NCI-H2107 treated with DMSO at 0.1 percent for 48 hours (cell line): ENCODE measurements at regions not wholly inside any gene's neighbourhood (a gene's known extent, or its start where the extent isn't known, plus 50 kb on each side); places are given as distances from the start of the nearest gene placed in this dataset.

ENCODE experiments used
- DNase-seq: peaks from one replicate; lab custom pipeline; 2025; ENCODE audit not compliant: unreplicated experiment; lab: John Stamatoyannopoulos, UW

GRCh38 chr10:52644373-52645186 is 128.0 kb downstream of the MBL2 start:
- DNase-seq, result no peak

- no peak for DNase-seq
These were observed 127.3 kb downstream of the MBL2 start for GRCh38 chr10:52645187-52645758.

GRCh38 chr10:52649511-52649910 is 123.1 kb downstream of the MBL2 start:
- DNase-seq, result no peak

- no peak for DNase-seq
These were observed 121.7 kb downstream of the MBL2 start for GRCh38 chr10:52650873-52651272.

DNA sequence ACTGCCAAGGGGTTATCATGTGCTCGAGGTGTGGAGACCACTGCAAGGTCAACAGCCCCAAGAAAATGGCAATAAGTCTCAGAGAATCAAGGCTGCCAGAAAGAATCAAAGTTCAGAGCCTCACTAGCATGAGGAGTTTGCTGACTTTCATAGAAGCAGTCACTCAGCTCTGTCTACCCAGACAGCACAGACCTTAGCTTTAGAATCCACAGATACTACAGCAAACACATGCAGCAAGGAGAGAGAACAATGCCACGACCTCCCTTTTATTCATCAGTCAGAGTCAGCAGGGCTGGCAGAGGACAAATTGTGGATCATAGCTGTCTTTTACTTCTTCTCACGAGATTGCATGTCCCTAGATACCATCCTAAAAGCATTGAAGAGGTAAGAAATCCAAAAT is 121.3 kb downstream of the MBL2 start:
- no peak for DNase-seq

GRCh38 chr10:52652431-52653262 is 119.9 kb downstream of the MBL2 start:
- DNase-seq, result no peak

DNA sequence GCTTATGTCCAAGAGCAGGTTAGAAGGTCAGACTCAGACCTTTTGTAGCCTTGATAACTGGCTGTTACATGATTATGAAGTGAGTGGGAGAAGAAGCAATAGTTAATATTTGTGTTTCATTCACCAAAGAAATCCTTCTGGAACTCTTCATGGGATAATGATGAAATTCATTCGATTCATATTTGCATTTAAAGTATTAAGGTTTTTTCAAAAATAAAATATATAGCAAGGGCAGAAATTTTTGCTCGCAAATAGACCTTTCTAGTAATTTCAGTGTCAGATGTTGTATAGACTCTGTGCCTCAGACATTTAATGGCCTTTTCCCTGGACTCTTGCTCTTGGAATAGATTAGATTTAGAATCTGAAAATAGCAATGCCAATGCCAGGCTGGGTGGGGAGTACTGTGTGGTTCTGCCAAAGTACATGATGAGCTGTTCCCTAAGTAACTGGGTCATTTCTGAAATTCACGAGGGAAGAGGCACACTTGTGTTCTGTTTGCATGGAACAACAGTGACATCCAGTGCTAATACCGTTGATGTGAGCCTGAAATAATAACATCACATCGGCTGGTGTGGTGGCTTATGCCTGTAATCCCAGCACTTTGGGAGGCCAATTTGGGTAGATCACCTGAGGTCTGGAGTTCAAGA is 119.2 kb downstream of the MBL2 start:
- no peak for DNase-seq

- no peak for DNase-seq
These were observed 118.4 kb downstream of the MBL2 start for GRCh38 chr10:52654201-52654600.

- DNase-seq, result no peak
These were observed 114.5 kb downstream of the MBL2 start for GRCh38 chr10:52658112-52658511.

- DNase-seq, result no peak
These were observed 113.5 kb downstream of the MBL2 start for GRCh38 chr10:52659085-52659484.

- DNase-seq, result no peak
These were observed 110.3 kb downstream of the MBL2 start for GRCh38 chr10:52662256-52662655.

GRCh38 chr10:52663161-52663560 is 109.4 kb downstream of the MBL2 start:
- no peak for DNase-seq

DNA sequence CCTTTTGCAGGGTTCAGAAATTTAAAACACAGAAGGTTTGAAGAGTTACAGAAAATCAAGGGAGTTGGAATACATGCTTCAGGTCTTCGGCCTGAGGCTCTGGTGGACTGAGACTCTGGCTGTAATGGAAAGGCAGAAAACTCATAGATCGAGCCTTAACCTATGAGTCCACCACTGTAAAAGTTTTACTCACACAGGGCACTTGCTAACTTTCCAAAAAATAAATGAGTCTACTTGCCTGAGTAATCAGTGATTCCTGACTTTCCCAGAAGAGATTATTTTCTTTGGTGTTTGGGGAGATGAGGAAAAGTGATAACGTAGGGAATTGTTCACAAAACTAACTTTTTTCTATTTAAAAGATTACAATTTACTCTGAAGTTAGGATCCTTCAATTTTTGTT is 108.0 kb downstream of the MBL2 start:
- no peak for DNase-seq

DNA sequence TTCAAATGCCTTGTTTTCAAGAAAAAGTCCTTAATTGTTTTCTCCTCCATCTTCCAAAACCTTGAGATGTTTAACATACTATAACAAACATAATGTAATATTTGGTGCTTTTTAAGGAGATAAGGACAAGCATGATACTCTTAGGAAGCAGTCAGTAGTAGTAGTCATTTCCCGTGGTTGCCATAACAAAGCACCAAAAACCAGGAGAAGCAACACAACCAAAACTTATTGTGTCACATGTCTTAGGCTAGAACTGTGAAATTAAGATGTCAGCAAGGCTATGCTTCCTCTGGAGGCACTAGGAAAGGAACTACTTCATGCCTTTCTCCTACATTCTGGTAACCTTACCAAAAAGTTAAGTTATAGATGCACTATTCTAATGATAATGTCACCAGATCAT is 106.8 kb downstream of the MBL2 start:
- DNase-seq, result no peak

DNA sequence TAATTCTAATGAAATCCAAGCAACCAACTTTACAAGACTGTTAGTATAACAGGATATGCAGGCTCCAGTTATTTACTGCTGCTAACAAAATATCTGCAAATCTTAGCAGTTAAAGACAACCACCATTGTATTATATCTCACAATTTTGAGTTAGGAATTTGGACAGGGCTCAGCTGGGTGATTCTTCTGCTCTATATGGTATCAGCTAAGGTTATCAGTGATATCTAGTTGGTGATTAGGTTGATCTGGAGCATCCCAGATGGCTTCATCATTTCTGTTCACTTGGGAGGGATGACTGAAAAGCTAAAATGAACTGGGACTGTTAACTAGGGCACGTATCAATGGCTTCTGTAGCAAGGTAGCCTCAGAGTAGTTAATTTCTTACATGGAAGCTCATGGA is 105.7 kb downstream of the MBL2 start:
- DNase-seq, result no peak

GRCh38 chr10:52668024-52668423 is 104.6 kb downstream of the MBL2 start:
- DNase-seq, result no peak

GRCh38 chr10:52672880-52673279 is 99.7 kb downstream of the MBL2 start:
- no peak for DNase-seq

GRCh38 chr10:52673468-52673867 is 99.1 kb downstream of the MBL2 start:
- no peak for DNase-seq

- DNase-seq, result no peak
These were observed 98.1 kb downstream of the MBL2 start for GRCh38 chr10:52674474-52674873.

DNA sequence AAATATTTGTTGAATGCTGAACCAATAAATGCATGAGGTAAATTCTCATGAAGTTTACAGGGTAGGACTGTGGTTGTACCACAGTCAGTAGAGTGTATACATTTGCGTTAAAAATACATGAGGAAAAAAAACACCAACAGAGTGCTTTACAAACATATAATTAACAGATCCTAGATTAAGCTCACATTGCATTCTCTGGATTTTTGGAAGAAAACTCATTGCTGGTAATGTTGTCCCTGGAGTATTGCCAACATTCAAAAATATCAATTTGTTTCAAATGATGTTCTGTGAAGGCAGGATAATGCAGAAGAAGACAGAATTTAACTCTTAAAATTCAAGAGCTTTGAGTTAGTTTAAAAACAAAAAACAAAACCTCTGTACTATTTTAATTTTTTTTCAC is 95.5 kb downstream of the MBL2 start:
- DNase-seq, result no peak

DNA sequence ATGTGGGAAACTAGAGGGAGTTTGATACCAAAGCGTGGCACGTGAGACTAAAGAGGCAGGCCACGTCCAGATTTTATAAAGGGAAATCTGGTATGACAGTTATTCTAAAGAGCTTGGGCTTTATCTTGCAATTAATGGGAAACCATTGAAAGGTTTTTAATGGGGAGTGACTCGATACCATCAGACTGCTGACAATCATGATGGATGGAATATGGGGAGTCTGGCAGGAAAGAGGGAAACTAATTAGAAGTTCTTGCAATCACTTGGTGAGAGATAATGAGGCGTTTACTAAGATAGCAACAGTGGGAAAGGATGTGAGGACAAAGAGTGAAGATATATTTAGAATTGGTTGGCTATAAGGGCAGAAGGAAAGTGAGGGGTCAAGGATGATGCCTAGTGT is 94.0 kb downstream of the MBL2 start:
- no peak for DNase-seq
